ENCODE measurements at regions not wholly inside any gene's neighbourhood (a gene's known extent, or its start where the extent isn't known, plus 50 kb on each side); places are given as distances from the start of the nearest gene placed in this dataset.

GRCh38 chrX:78574306-78574705, 84.8 kb downstream of the RTL3 start:
- BruUV-seq (replicated peaks), result no TSS peak
- intact Hi-C loops (cut with micrococcal nuclease; ENCODE audit: unreplicated experiment) (no loop called here), in situ Hi-C loops (cut with HindIII; ENCODE audit: low pct_unique_long_range_greater_than_20kb, low sequenced_read_pairs) (no loop called here)
- TF ChIP-seq POLR2AphosphoS5 (IDR thresholded peaks at IDR 0.05; ENCODE audit: low read depth, low read length) (no peak), TCF7L2 (IDR thresholded peaks at IDR 0.05; ENCODE audit: low read depth, low read length) (no peak), REST (IDR thresholded peaks at IDR 0.05; ENCODE audit: insufficient read depth in 1 of 2, low read depth in 2 of 2, low read length in 1 of 2) (no peak), SIN3A (IDR thresholded peaks at IDR 0.05; ENCODE audit: borderline replicate concordance, insufficient read depth, low read depth, low read length) (no peak), CTCF (IDR thresholded peaks at IDR 0.05) (no peak)
- no peak for ATAC-seq
- CTCF ChIA-PET, result no interaction called here
- no peak for DNase-seq (ENCODE audit: low read depth, low spot score)
- H3K9me3 ChIP-seq (ENCODE audit: control insufficient read depth, insufficient read depth, low read depth, low read length), result no peaks in the 10 kb centered on the region
- H3K27ac ChIP-seq (ENCODE audit: low read length), result no peak overlapping the region
- no peaks in the 10 kb centered on the region for H3K27me3 ChIP-seq (ENCODE audit: control insufficient read depth, insufficient read depth, low read length)
- H3K4me3 ChIP-seq (ENCODE audit: low read depth in 2 of 2, low read length in 2 of 2), result no peak overlapping the region
- no peaks in the 10 kb centered on the region for H3K4me1 ChIP-seq (ENCODE audit: control insufficient read depth, insufficient read depth, low read length)
- H3K36me3 ChIP-seq (ENCODE audit: control insufficient read depth, insufficient read depth, low read length), result no peaks in the 10 kb centered on the region
- POLR2A ChIA-PET, result no interaction called here

- ChIA-PET POLR2A (no interaction called here), CTCF (no interaction called here)
- no peak for ATAC-seq
- no TSS peak for BruUV-seq (replicated peaks)
- intact Hi-C loops (cut with micrococcal nuclease; ENCODE audit: unreplicated experiment), result no loop called here
- no peak for TF ChIP-seq POLR2AphosphoS5 (IDR thresholded peaks at IDR 0.05; ENCODE audit: low read depth, low read length)
- TF ChIP-seq REST (IDR thresholded peaks at IDR 0.05; ENCODE audit: insufficient read depth in 1 of 2, low read depth in 2 of 2, low read length in 1 of 2), result no peak
- TF ChIP-seq SIN3A (IDR thresholded peaks at IDR 0.05; ENCODE audit: borderline replicate concordance, insufficient read depth, low read depth, low read length), result no peak
- TF ChIP-seq TCF7L2 (IDR thresholded peaks at IDR 0.05; ENCODE audit: low read depth, low read length), result no peak
- no peak for TF ChIP-seq CTCF (IDR thresholded peaks at IDR 0.05)
- Histone ChIP-seq H3K4me1 (ENCODE audit: control insufficient read depth, insufficient read depth, low read length) (no peaks in the 10 kb centered on the region), H3K36me3 (ENCODE audit: control insufficient read depth, insufficient read depth, low read length) (no peaks in the 10 kb centered on the region), H3K27me3 (ENCODE audit: control insufficient read depth, insufficient read depth, low read length) (no peaks in the 10 kb centered on the region), H3K27ac (ENCODE audit: low read length) (no peak overlapping the region), H3K9me3 (ENCODE audit: control insufficient read depth, insufficient read depth, low read depth, low read length) (no peaks in the 10 kb centered on the region), H3K4me3 (ENCODE audit: low read depth in 2 of 2, low read length in 2 of 2) (no peak overlapping the region)
- no peak for DNase-seq (ENCODE audit: low read depth, low spot score)
- in situ Hi-C loops (cut with HindIII; ENCODE audit: low pct_unique_long_range_greater_than_20kb, low sequenced_read_pairs), result no loop called here
Observed at GRCh38 chrX:78573630-78574029, 85.5 kb downstream of the RTL3 start.
